ENCODE measurements at regions not wholly inside any gene's neighbourhood (a gene's known extent, or its start where the extent isn't known, plus 50 kb on each side); places are given as distances from the start of the nearest gene placed in this dataset.

DNA sequence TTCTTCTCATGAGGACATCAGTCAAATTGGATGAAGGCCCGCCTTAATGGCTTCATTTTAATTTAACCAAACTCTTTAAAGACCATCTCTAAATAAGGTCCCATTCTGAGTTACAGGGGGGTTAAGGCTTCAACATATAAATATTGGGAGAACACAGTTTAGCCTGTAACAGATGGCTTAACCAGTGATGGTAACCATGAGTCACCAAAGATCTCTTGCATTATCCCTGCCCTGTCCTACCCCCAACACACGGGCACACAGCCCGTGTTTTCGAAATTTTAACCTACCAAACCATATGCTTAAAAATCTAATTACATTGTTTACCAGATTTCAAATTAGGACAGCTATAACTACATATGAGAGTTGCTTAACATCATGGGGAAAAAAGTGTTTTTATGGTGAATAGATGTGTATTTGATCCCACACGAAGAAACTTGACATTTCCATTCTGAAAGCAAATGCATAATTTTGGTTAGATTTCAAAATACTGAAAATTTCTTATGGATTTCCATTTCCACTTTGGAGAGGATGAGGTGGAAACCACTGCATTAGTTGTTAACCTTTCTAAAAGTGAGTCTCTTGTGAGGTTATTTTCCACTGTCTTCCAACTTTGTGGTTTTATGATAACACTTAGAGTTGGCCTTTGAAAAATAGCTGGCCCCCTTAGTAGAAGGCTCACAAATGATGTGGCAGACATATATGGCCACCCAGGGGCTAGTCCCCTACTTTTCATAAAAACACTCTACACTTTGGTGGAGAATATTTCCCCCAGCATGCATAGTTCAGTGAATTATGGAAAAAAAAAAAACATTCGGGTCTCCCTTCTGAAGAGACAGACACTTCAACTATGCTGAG is 849.3 kb downstream of the TLE1 start:
- Mint-ChIP-seq H3K27ac (no peak overlapping the region), H3K4me3 (no peak overlapping the region), H3K27me3 (peaks cover 0 to 3% (median 0%) of the 10 kb centered on the region in 3 donors), H3K9me3 (peaks cover 0 to 8% (median 0%) of the 10 kb centered on the region in 7 donors), H3K36me3 (peaks cover 0 to 4% of the 10 kb centered on the region in 2 donors), H3K4me1 (no peaks in the 10 kb centered on the region)
- no peak for DNase-seq
- ATAC-seq (ENCODE audit: low read depth in 2 of 2), result no peak

DNA sequence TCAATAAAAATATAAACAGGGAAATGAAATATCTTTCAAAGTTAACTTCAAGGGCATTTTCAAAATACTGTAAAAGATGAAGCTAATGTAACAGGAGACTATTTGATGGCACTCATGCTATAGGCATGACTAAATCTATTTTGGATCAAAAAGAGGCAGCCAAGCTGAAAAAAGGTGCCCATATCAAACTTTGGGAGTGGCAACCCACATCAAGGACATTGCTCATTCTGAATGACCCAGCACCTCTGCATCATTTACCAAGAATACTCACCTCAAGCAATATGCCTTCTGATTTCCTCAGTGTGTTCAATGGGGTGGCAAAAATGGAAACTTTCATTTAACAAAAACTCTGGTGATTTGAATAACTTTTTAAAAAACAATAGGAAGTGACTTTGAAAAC is 853.3 kb downstream of the TLE1 start:
- H3K27ac Mint-ChIP-seq, result no peak overlapping the region
- H3K4me3 Mint-ChIP-seq, result no peak overlapping the region
- ATAC-seq (ENCODE audit: low read depth in 2 of 2), result no peak
- peaks cover 0 to 9% (median 2%) of the 10 kb centered on the region in 7 donors for H3K9me3 Mint-ChIP-seq
- H3K4me1 Mint-ChIP-seq, result no peaks in the 10 kb centered on the region
- H3K27me3 Mint-ChIP-seq, result peaks cover 0 to 7% (median 0%) of the 10 kb centered on the region in 3 donors
- DNase-seq, result no peak
- H3K36me3 Mint-ChIP-seq, result peaks cover 4 to 8% of the 10 kb centered on the region in 2 donors

DNA sequence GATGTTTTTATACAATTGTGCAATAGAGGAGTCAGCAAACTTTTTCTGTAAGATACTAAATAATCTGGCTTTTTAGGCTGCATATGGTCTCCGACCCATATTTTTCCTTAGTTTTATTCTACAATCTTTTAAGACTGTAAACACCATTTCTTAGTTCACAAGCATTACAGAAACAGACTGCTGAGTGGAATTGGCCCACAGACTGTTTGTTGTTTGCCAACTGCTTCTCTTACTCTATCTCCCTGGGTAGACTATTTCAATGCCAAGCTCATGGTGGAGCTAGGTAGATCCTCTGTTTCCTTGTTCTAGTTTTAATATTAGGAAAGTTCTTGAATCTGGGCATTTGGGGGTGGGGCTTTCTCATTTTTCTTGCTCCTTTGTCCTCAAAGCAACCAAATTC is 857.6 kb downstream of the TLE1 start:
- DNase-seq (no peak), ATAC-seq (ENCODE audit: low read depth in 2 of 2) (no peak)
- H3K27ac Mint-ChIP-seq, result no peak overlapping the region
- peaks cover 0 to 9% (median 5%) of the 10 kb centered on the region in 7 donors for H3K9me3 Mint-ChIP-seq
- no peaks in the 10 kb centered on the region for H3K4me1 Mint-ChIP-seq
- H3K27me3 Mint-ChIP-seq, result peaks cover 0 to 7% (median 0%) of the 10 kb centered on the region in 3 donors
- peaks cover 8 to 11% of the 10 kb centered on the region in 2 donors for H3K36me3 Mint-ChIP-seq
- no peak overlapping the region for H3K4me3 Mint-ChIP-seq

DNA sequence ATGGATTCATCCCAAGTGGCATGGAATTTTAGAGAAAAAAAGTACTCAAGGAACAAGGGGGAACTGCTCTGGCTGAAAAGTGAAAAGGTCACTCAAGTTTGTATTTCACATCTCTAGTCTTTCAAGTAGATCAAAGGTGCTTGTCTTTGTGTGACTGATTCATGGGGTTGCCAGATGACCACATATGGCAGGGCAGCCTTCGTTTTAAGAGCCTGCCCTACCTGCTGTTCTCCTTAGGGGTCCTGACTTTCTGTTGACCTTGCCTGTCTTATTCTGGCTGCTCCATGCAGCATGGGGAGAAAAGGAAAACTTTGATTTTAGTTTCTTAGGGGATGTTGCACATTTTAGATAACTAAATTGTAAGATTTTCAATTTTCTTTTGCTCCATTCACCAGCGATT is 877.7 kb downstream of the TLE1 start:
- H3K4me3 Mint-ChIP-seq, result no peak overlapping the region
- ATAC-seq (ENCODE audit: low read depth in 2 of 2) (no peak), DNase-seq (no peak)
- H3K27me3 Mint-ChIP-seq, result no peaks in the 10 kb centered on the region
- H3K27ac Mint-ChIP-seq, result no peak overlapping the region
- H3K9me3 Mint-ChIP-seq, result peaks cover 0 to 12% (median 1%) of the 10 kb centered on the region in 7 donors
- H3K36me3 Mint-ChIP-seq, result peaks cover 0 to 4% of the 10 kb centered on the region in 2 donors
- H3K4me1 Mint-ChIP-seq, result no peaks in the 10 kb centered on the region

DNA sequence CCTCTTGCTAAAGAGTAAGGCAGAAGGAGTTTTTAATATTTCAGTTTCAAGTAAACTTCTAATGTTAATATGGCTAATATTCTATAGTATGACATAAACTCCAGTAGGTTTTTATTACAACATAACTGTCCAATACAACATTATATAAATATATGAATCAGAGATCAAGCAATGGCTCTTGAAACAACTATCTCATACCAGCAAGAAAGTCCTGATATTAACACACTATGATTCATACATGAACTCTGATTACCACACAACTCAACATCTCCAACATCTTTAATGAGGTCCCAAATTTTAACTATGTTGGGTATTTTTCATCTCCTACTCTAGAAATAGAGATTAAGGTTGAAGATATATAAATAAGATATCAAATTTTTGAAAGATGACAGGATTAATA is 878.3 kb downstream of the TLE1 start:
- ATAC-seq (ENCODE audit: low read depth in 2 of 2), result no peak
- Mint-ChIP-seq H3K27ac (no peak overlapping the region), H3K4me3 (no peak overlapping the region), H3K4me1 (no peaks in the 10 kb centered on the region), H3K27me3 (no peaks in the 10 kb centered on the region), H3K9me3 (peaks cover 0 to 11% (median 1%) of the 10 kb centered on the region in 7 donors), H3K36me3 (peaks cover 0 to 4% of the 10 kb centered on the region in 2 donors)
- DNase-seq, result no peak

DNA sequence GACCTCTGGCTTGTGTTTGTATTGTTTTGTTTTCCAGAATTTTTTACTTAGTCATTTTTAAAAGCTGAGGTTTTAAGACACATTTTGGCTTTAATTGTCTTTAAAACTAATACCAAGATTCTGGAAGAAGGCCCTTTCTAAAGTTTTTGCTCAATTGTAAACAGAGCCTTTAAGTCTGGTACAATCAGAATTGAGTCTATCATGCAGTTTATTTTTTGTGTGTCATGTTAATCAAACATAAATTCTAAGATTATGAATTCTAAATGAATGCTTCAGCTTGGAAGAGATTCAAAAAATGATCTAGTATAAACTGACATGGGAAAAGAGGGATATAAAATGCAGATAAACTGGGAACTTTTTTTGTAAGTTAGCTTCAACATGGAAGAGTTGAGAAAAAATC is 882.7 kb downstream of the TLE1 start:
- Mint-ChIP-seq H3K36me3 (no peaks in the 10 kb centered on the region), H3K4me1 (no peaks in the 10 kb centered on the region), H3K9me3 (peaks cover 0 to 2% (median 0%) of the 10 kb centered on the region in 7 donors), H3K27me3 (no peaks in the 10 kb centered on the region), H3K4me3 (no peak overlapping the region), H3K27ac (no peak overlapping the region)
- DNase-seq (no peak), ATAC-seq (ENCODE audit: low read depth in 2 of 2) (no peak)

DNA sequence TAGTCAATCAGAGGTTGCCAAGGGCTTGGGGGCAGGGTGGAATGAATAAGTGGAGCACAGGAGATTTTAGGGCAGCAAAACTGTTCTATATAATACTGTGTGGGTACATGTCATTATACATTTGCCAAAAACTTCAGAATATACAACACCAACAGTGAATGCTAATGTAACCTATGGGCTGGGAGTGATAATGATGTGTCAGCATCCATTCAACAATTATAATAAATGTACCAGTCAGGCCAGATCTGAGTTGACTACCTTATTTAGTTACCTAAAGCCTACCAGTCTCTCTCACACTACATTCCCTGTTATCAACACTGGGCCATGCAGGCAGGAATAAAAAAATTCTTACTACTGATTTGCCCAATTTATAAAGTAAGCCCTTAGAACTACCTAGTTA is 884.5 kb downstream of the TLE1 start:
- no peak for DNase-seq
- Mint-ChIP-seq H3K27ac (no peak overlapping the region), H3K27me3 (no peaks in the 10 kb centered on the region), H3K9me3 (peaks cover 3 to 16% (median 7%) of the 10 kb centered on the region in 7 donors), H3K4me1 (no peaks in the 10 kb centered on the region), H3K4me3 (no peak overlapping the region), H3K36me3 (peaks cover 8 to 11% of the 10 kb centered on the region in 2 donors)
- ATAC-seq (ENCODE audit: low read depth in 2 of 2), result no peak

DNA sequence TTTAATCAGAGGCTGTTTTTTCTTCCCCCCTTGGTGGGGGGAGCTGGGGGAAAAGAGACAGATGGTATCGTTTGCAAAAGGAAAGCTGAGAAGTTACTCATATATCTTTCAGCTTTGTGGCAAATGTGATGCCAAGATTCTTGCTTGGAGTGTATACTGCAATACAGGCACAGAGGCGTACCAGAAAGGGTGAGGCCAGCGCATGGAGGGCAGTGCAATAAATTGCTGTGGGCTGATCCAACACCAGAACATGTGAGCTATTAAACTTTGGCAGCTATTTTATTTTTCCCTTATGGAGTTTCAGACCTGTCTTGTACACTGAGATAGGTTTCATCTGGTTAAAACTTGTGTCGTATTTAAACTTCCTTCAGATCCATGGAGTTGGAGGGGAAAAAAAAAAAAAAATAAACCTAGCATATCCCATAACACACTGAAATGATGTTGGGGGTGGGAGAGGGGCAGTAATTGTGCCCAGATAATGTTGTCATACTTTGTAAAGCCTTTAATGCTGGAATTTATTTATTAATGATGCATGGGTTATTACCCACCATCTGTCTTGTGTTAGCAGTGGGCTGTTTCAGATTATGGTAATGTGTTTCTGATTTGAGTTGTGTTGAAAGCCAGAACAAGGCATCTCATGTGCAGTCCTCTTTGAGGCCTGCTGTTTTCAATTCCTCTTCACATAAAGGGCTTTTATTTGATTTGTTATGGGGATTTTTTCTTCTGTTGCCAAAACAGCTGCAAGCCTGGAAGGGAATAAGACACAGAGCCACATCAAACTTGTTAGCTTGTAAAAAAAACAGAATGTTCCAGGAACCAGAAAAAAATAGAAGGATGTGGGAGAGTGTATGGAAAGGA is 891.3 kb downstream of the TLE1 start:
- Mint-ChIP-seq H3K36me3 (peaks cover 8 to 39% of the 10 kb centered on the region in 2 donors), H3K27me3 (no peaks in the 10 kb centered on the region), H3K27ac (peak overlapping the region in 1 of 6 donors; percentile 54), H3K9me3 (peaks cover 3 to 18% (median 6%) of the 10 kb centered on the region in 7 donors), H3K4me3 (no peak overlapping the region), H3K4me1 (no peaks in the 10 kb centered on the region)
- DNase-seq (no peak), ATAC-seq (ENCODE audit: low read depth in 2 of 2) (no peak)

DNA sequence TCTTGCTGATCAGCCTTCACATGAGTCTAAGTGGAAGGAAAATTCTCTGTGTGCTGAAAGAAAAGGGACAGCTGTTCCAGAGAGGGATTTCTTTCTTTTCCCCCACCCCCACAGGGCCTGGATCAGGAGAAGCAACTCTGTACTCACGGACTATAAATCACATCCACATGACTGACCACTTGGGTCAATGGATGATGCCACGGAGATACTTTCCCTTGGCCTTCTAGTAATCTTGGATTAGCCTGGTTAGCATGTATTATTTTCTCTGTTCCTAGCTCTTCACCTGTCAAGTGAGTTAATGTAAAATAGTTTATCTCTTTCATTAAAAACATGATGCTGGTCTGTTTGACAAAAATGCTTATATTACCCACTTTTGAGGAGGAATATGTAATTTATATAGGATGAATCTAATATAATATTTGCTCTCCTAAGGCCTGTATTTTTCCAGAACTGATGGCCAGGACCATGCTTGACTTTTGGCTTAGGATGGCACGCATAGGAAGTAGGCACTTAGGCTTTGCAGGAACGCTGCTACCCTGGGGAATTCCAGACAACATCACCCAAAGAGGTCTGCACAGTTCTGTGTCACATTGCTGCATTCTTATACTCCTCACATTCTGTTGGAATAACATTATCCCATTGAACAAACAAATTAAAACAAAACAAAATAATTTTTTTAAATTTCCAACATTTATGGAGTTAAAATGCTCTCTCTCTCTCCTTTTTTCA is 892.1 kb downstream of the TLE1 start:
- no peaks in the 10 kb centered on the region for H3K4me1 Mint-ChIP-seq
- no peaks in the 10 kb centered on the region for H3K27me3 Mint-ChIP-seq
- H3K4me3 Mint-ChIP-seq, result no peak overlapping the region
- DNase-seq, result no peak
- peaks cover 8 to 39% of the 10 kb centered on the region in 2 donors for H3K36me3 Mint-ChIP-seq
- ATAC-seq (ENCODE audit: low read depth in 2 of 2), result no peak
- H3K27ac Mint-ChIP-seq, result no peak overlapping the region
- peaks cover 3 to 18% (median 6%) of the 10 kb centered on the region in 7 donors for H3K9me3 Mint-ChIP-seq

DNA sequence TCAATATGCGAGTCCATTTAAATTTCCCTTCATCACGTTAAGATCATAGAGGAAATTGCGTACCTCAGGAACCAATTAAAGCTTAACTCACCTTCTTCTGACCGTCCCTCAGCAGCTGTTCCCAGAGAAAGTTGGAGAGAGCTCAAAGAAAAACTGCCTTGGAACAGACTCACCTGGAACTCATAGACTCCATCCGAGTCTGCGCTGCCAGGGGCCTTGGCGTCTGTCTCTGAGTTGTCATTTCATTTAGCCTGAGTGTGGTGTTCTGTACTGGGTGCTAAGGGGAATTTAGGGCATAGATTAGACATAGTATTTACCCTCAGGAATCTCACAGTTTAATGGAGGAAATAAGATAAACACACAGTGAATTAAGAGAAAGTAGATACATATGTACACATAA is 892.7 kb downstream of the TLE1 start:
- H3K4me1 Mint-ChIP-seq, result no peaks in the 10 kb centered on the region
- ATAC-seq (ENCODE audit: low read depth in 2 of 2) (no peak), DNase-seq (no peak)
- H3K9me3 Mint-ChIP-seq, result peaks cover 3 to 18% (median 6%) of the 10 kb centered on the region in 7 donors
- H3K36me3 Mint-ChIP-seq, result peaks cover 8 to 39% of the 10 kb centered on the region in 2 donors
- H3K27me3 Mint-ChIP-seq, result no peaks in the 10 kb centered on the region
- H3K27ac Mint-ChIP-seq, result peak overlapping the region in 1 of 6 donors; percentile 33
- no peak overlapping the region for H3K4me3 Mint-ChIP-seq

DNA sequence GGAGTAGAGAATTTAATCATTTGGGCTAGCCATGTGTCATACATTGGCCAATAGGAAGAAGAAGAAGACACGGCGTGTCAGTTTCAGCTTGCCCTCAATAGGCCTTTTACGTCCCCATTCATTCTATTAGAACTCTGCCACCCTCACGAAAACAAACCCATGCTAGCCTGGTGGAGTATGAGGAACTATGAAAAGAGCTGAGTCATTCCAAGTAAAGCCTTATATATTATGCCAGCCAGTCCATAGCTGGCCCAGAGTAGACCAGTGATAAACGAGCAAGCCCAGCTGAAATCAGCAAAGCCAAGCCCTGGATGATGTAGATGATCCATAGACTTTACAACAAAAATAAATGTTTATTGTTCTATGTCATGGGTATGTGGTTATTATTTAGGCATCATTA is 895.1 kb downstream of the TLE1 start:
- no peak for ATAC-seq (ENCODE audit: low read depth in 2 of 2)
- no peaks in the 10 kb centered on the region for H3K4me1 Mint-ChIP-seq
- no peak for DNase-seq
- H3K36me3 Mint-ChIP-seq, result peaks cover 0 to 29% of the 10 kb centered on the region in 2 donors
- peaks cover 0 to 4% (median 0%) of the 10 kb centered on the region in 7 donors for H3K9me3 Mint-ChIP-seq
- H3K4me3 Mint-ChIP-seq, result no peak overlapping the region
- no peak overlapping the region for H3K27ac Mint-ChIP-seq
- no peaks in the 10 kb centered on the region for H3K27me3 Mint-ChIP-seq

DNA sequence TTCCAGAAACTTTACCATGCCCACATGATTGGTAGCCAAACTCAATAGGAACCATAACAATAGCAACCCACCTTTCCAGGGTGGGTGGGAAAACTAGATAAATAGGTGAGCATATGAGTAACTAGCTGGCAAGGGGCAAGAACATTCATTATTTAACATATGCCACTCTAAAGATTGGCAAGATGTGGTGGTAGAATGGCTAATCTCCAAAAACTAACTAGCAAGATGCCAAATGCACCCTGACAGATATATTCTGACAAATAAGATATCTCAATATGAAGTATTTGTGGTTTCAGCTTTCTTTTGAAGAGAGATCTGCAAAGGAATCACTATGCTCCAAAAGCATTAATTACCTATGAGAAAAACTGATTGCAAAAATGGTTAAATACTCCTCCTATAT is 895.6 kb downstream of the TLE1 start:
- peaks cover 0 to 29% of the 10 kb centered on the region in 2 donors for H3K36me3 Mint-ChIP-seq
- peaks cover 0 to 4% (median 0%) of the 10 kb centered on the region in 7 donors for H3K9me3 Mint-ChIP-seq
- no peak overlapping the region for H3K4me3 Mint-ChIP-seq
- no peak overlapping the region for H3K27ac Mint-ChIP-seq
- no peaks in the 10 kb centered on the region for H3K4me1 Mint-ChIP-seq
- no peak for DNase-seq
- H3K27me3 Mint-ChIP-seq, result no peaks in the 10 kb centered on the region
- ATAC-seq (ENCODE audit: low read depth in 2 of 2), result no peak

DNA sequence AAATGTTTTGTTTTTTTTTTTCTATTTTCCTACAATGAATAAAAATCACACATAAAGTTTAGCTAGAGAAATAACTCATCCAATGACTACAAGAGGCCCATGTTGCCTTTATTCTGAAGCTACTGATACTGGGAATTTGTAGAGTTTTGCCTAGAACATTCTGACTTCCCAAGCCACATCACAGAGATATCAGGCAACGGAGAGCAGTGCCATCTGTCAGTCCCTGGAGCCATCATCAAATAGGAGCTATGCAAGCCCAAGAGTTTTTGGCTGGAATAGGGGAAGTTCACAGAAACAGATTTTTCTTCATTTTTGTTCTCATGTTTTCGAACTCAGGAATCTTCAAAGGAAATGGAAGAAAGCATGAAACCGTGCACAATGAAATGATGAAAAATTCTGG is 896.6 kb downstream of the TLE1 start:
- no peak overlapping the region for H3K27ac Mint-ChIP-seq
- H3K9me3 Mint-ChIP-seq, result peaks cover 0 to 6% (median 0%) of the 10 kb centered on the region in 7 donors
- H3K4me3 Mint-ChIP-seq, result no peak overlapping the region
- DNase-seq (no peak), ATAC-seq (ENCODE audit: low read depth in 2 of 2) (no peak)
- H3K36me3 Mint-ChIP-seq, result peaks cover 0 to 22% of the 10 kb centered on the region in 2 donors
- no peaks in the 10 kb centered on the region for H3K4me1 Mint-ChIP-seq
- no peaks in the 10 kb centered on the region for H3K27me3 Mint-ChIP-seq

Measured in naive B cell (primary cell).